Neuronal stem cell (in vitro differentiated cells): ENCODE measurements at regions not wholly inside any gene's neighbourhood (a gene's known extent, or its start where the extent isn't known, plus 50 kb on each side); places are given as distances from the start of the nearest gene placed in this dataset.

Experiments used
- DNase-seq: peaks from one replicate; pipeline ENCODE4 v3.0.0-alpha.2; 2013; ENCODE audit warnings: low spot score
- H2AFZ ChIP-seq: one replicate; pipeline ENCODE4 v1.6.1; 2013; ENCODE audit warnings: mild to moderate bottlenecking, low read length, inconsistent platforms
- H2AK5ac ChIP-seq: 2 replicates; pipeline ENCODE4 v1.6.1; 2013; ENCODE audit warnings: low read depth, mild to moderate bottlenecking, inconsistent platforms, low read length, moderate library complexity, mixed read lengths
- H2BK120ac ChIP-seq: 2 replicates; pipeline ENCODE4 v1.6.1; 2013; ENCODE audit warnings: low read depth, mild to moderate bottlenecking, inconsistent platforms, low read length, moderate library complexity, mixed read lengths
- H2BK12ac ChIP-seq: one replicate; pipeline ENCODE4 v1.6.1; 2013; ENCODE audit warnings: low read length, inconsistent platforms
- H2BK15ac ChIP-seq: 2 replicates; pipeline ENCODE4 v1.6.1; 2013; ENCODE audit warnings: mild to moderate bottlenecking, low read length, inconsistent platforms, mixed read lengths
- H2BK5ac ChIP-seq: one replicate; pipeline ENCODE4 v1.6.1; 2013; ENCODE audit warnings: inconsistent platforms, mild to moderate bottlenecking, low read length, moderate library complexity
- H3K14ac ChIP-seq: one replicate; pipeline ENCODE4 v1.6.1; 2013; ENCODE audit warnings: low read length, inconsistent platforms
- H3K18ac ChIP-seq: 2 replicates; pipeline ENCODE4 v1.6.1; 2013; ENCODE audit warnings: low read length, inconsistent platforms
- H3K23ac ChIP-seq: 2 replicates; pipeline ENCODE4 v1.6.1; 2013; ENCODE audit warnings: low read depth, mild to moderate bottlenecking, mixed read lengths, low read length, inconsistent platforms; ENCODE audit not compliant: poor library complexity
- H3K27ac ChIP-seq: replicated peaks from 3 replicates; pipeline ENCODE4 v1.5.1; 2013; ENCODE audit warnings: low read length, inconsistent platforms
- H3K27me3 ChIP-seq, 3 experiments: 2 replicates each; pipeline ENCODE4 v1.6.1; 2013; ENCODE audit warnings: low read length in 3 of 3, mild to moderate bottlenecking in 2 of 3, inconsistent platforms in 1 of 3, low read depth in 1 of 3, mixed read lengths in 1 of 3, moderate library complexity in 1 of 3; ENCODE audit not compliant: control insufficient read depth in 3 of 3, insufficient read depth in 3 of 3
- H3K36me3 ChIP-seq, 2 donors: replicated peaks in 1 of 2; 2 replicates each; pipeline ENCODE4 v1.6.1; 2013; ENCODE audit warnings: low read length in 2 of 2; ENCODE audit not compliant: control insufficient read depth in 2 of 2, insufficient read depth in 2 of 2
- H3K4ac ChIP-seq: 2 replicates; pipeline ENCODE4 v1.6.1; 2013; ENCODE audit warnings: inconsistent platforms, mild to moderate bottlenecking, low read length, moderate library complexity
- H3K4me1 ChIP-seq, 2 donors: 1 replicate in 1 of 2; 2 replicates in 1 of 2; pipeline ENCODE4 v1.6.1; 2013; ENCODE audit warnings: low read length in 2 of 2, low read depth in 1 of 2; ENCODE audit not compliant: control insufficient read depth in 2 of 2, insufficient read depth in 1 of 2
- H3K4me2 ChIP-seq: one replicate; pipeline ENCODE4 v1.6.1; 2013; ENCODE audit warnings: mild to moderate bottlenecking, low read length, inconsistent platforms; ENCODE audit not compliant: insufficient read depth, poor library complexity, severe bottlenecking
- H3K4me3 ChIP-seq, 2 donors: 2 replicates each; pipeline ENCODE4 v1.5.1; 2013; ENCODE audit warnings: low read length in 2 of 2, mild to moderate bottlenecking in 2 of 2, inconsistent platforms in 1 of 2, moderate library complexity in 1 of 2
- H3K79me1 ChIP-seq: one replicate; pipeline ENCODE4 v1.6.1; 2013; ENCODE audit warnings: low read depth, mild to moderate bottlenecking, inconsistent platforms, low read length, moderate library complexity
- H3K9ac ChIP-seq: one replicate; pipeline ENCODE4 v1.6.1; 2013; ENCODE audit warnings: mild to moderate bottlenecking, low read depth, low read length, inconsistent platforms; ENCODE audit not compliant: poor library complexity
- H3K9me3 ChIP-seq, 2 donors: replicated peaks in 1 of 2; 2 replicates each; pipeline versions ENCODE3 to v1.6.1; 2013; ENCODE audit warnings: low read length in 2 of 2, mild to moderate bottlenecking in 2 of 2, inconsistent platforms in 1 of 2, low read depth in 1 of 2, mixed read lengths in 1 of 2, moderate library complexity in 1 of 2; ENCODE audit not compliant: control insufficient read depth in 2 of 2, insufficient read depth in 1 of 2
- H4K8ac ChIP-seq: one replicate; pipeline ENCODE4 v1.6.1; 2013; ENCODE audit warnings: low read depth, mild to moderate bottlenecking, inconsistent platforms, low read length, moderate library complexity
- H4K91ac ChIP-seq: one replicate; pipeline ENCODE4 v1.6.1; 2013; ENCODE audit warnings: low read length, low read depth, mild to moderate bottlenecking, inconsistent platforms; ENCODE audit not compliant: poor library complexity
- WGBS, 2 donors: extraction: QIAGEN DNeasy Blood & Tissue Kit; methylation state at CpG; one replicate each; pipeline ENCODE4 v1.1.7; 2013; ENCODE audit warnings: missing lambda C conversion rate in 2 of 2, mixed read lengths in 1 of 2; ENCODE audit not compliant: insufficient read length in 2 of 2, insufficient replicate concordance in 1 of 2; ENCODE audit errors: extremely low coverage in 2 of 2; 5-methylcytosine and 5-hydroxymethylcytosine counted together

DNA sequence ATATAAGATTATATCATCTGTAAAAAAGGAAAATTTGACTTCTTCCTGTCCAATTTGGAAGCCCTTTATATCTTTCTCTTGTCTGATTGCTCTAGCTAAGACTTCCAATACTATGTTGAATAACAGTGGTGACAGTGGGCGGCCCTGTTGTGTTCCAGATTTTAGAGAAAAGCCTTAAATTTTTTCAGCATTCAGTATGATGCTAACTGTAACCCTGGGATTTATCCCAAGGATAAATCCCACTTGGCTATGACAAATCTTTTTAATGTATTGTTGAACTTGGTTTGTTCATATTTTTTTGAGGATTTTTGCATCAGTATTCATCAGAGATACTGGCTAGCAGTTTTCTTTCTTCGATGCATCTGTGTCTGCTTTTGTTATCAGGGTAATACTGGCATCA is 217.2 kb upstream of the ARSJ start:
- Histone ChIP-seq H3K4me3 (no peak overlapping the region), H3K4ac (no peak overlapping the region), H3K27me3 (no peaks in the 10 kb centered on the region), H3K9ac (no peak overlapping the region), H4K91ac (no peak overlapping the region), H2BK15ac (no peak overlapping the region), H2AK5ac (no peak overlapping the region), H3K14ac (no peak overlapping the region), H2BK5ac (no peak overlapping the region), H3K4me1 (no peaks in the 10 kb centered on the region), H3K27ac (no peak overlapping the region), H3K9me3 (no peaks in the 10 kb centered on the region), H2AFZ (no peak overlapping the region), H4K8ac (no peak overlapping the region), H2BK120ac (no peak overlapping the region), H3K23ac (no peak overlapping the region), H2BK12ac (no peak overlapping the region), H3K79me1 (no peaks in the 10 kb centered on the region), H3K18ac (no peak overlapping the region), H3K4me2 (no peak overlapping the region), H3K36me3 (no peaks in the 10 kb centered on the region)
- no CpG with 5 or more reads among the region's 2 CpGs for WGBS, 2 donors
- DNase-seq = no peak

DNA sequence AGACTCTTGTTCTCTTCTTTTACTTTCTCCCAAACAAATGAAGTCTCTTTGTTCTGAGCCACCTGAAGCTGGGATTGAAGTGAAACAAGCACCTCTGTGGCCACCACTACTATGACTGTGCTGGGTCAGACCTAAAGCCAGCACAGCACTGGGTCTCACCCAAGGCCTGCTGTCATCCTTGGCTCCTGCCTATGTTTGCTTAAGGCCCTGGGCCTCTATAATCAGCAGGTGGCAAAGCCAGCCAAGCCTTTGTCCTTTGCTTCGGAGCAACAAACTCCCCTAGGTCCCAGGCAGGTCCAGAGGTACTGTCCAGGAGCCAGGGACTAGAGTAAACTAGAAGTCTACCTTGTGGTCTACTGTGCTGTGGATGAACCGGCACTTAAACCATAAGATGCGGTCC is 220.6 kb upstream of the ARSJ start:
- Histone ChIP-seq H3K79me1 (no peaks in the 10 kb centered on the region), H4K91ac (no peak overlapping the region), H2AK5ac (no peak overlapping the region), H2BK15ac (no peak overlapping the region), H2BK12ac (no peak overlapping the region), H2AFZ (no peak overlapping the region), H3K4me1 (no peaks in the 10 kb centered on the region), H4K8ac (no peak overlapping the region), H3K9ac (no peak overlapping the region), H2BK120ac (no peak overlapping the region), H3K27me3 (no peaks in the 10 kb centered on the region), H3K27ac (no peak overlapping the region), H3K14ac (no peak overlapping the region), H3K9me3 (no peaks in the 10 kb centered on the region), H3K36me3 (no peaks in the 10 kb centered on the region), H3K4me3 (no peak overlapping the region), H2BK5ac (no peak overlapping the region), H3K23ac (no peak overlapping the region), H3K4me2 (no peak overlapping the region), H3K4ac (no peak overlapping the region), H3K18ac (no peak overlapping the region)
- WGBS, 2 donors = no CpG with 5 or more reads among the region's 3 CpGs
- no peak for DNase-seq

DNA sequence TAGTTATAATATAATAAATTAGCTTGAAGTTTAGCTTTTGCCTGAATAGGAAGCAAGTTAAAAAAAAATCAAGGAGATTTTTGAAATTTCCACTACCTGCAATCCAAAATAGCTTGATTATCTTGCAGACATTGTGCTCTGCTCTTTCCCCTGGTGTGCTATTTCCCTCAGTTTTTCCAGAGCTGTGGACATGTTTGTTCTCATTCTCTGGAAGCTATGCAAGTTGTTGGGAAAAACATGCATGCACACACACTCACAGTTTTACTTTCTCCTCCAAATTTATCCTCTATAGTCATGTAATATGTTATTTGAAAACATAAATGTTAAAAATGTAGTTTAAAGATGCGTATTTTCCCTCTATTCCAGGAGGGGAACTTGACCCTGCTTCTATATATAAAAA is 225.8 kb upstream of the ARSJ start:
- no peak overlapping the region for H2AFZ ChIP-seq
- H3K4ac ChIP-seq = no peak overlapping the region
- no peak overlapping the region for H2BK15ac ChIP-seq
- H3K4me3 ChIP-seq = no peak overlapping the region
- H3K27ac ChIP-seq = no peak overlapping the region
- H3K4me1 ChIP-seq = peaks cover 0 to 5% of the 10 kb centered on the region in 2 donors
- no peaks in the 10 kb centered on the region for H3K79me1 ChIP-seq
- H3K27me3 ChIP-seq = no peaks in the 10 kb centered on the region
- no peak overlapping the region for H3K18ac ChIP-seq
- no peak overlapping the region for H3K14ac ChIP-seq
- H2BK5ac ChIP-seq = no peak overlapping the region
- H4K91ac ChIP-seq = no peak overlapping the region
- no CpG with 5 or more reads among the region's 1 CpG for WGBS, 2 donors
- H3K23ac ChIP-seq = no peak overlapping the region
- no peak overlapping the region for H2BK12ac ChIP-seq
- no peaks in the 10 kb centered on the region for H3K36me3 ChIP-seq
- H3K9me3 ChIP-seq = no peaks in the 10 kb centered on the region
- H2BK120ac ChIP-seq = no peak overlapping the region
- no peak overlapping the region for H4K8ac ChIP-seq
- DNase-seq = no peak
- no peak overlapping the region for H2AK5ac ChIP-seq
- H3K4me2 ChIP-seq = no peak overlapping the region
- no peak overlapping the region for H3K9ac ChIP-seq

DNA sequence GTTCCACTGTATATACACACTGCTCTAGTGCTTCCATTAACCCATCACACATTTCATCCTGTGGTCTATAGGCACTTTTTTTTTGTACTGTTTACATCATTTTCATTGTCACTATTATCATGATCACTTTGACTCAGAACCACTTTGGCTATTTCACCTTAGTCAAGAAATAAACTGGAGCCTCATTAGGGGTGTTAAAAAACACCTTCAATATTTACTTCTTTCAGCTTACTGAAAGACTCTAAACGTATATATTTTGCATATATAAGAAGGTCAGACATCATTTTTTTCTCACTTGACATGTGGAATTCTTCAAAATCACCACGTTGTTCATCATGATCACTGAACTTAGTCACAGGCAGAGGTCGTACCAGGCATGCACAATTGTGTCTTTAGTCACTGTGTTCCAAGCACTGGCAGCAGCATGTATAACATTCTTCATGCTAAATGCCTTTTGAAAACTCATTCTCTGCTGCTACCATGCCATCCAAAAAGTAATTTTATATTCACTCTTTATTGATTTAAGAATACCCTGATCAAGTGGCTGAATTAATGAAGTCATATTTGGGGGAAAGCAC is 229.2 kb upstream of the ARSJ start:
- H3K4me1 ChIP-seq = peaks cover 0 to 10% of the 10 kb centered on the region in 2 donors
- H3K14ac ChIP-seq = no peak overlapping the region
- no peak for DNase-seq
- H2BK12ac ChIP-seq = no peak overlapping the region
- no peaks in the 10 kb centered on the region for H3K27me3 ChIP-seq
- H3K27ac ChIP-seq = no peak overlapping the region
- no peak overlapping the region for H2AK5ac ChIP-seq
- H3K4me2 ChIP-seq = no peak overlapping the region
- H4K8ac ChIP-seq = no peak overlapping the region
- no peak overlapping the region for H4K91ac ChIP-seq
- no peak overlapping the region for H2AFZ ChIP-seq
- H3K9me3 ChIP-seq = no peaks in the 10 kb centered on the region
- H3K9ac ChIP-seq = no peak overlapping the region
- no peaks in the 10 kb centered on the region for H3K79me1 ChIP-seq
- no peak overlapping the region for H3K23ac ChIP-seq
- no peak overlapping the region for H2BK15ac ChIP-seq
- no peak overlapping the region for H2BK5ac ChIP-seq
- H2BK120ac ChIP-seq = no peak overlapping the region
- no peak overlapping the region for H3K4ac ChIP-seq
- no peaks in the 10 kb centered on the region for H3K36me3 ChIP-seq
- H3K4me3 ChIP-seq = no peak overlapping the region
- WGBS, 2 donors = no CpG with 5 or more reads among the region's 3 CpGs
- no peak overlapping the region for H3K18ac ChIP-seq
